WTC11 (cell line): ENCODE measurements at regions not wholly inside any gene's neighbourhood (a gene's known extent, or its start where the extent isn't known, plus 50 kb on each side); places are given as distances from the start of the nearest gene placed in this dataset.

Experiments
- EMX1 ChIP-seq: fragments of 250-450 bp; sonication (Bioruptor Pico); IDR thresholded peaks from 2 replicates; pipeline ENCODE4 v1.8.0; 2021; ENCODE audit warnings: mild to moderate bottlenecking
- ESRRA ChIP-seq: sonication (generic); formaldehyde crosslinking; IDR thresholded peaks from 2 replicates; pipeline ENCODE4 v1.8.1; 2022; ENCODE audit warnings: mild to moderate bottlenecking, missing genetic modification reagents, borderline replicate concordance
- PRRX2 ChIP-seq: fragments of 250-450 bp; sonication (Bioruptor Pico); IDR thresholded peaks from 2 replicates; pipeline ENCODE4 v1.8.0; 2021; ENCODE audit warnings: mild to moderate bottlenecking
- SMAD3 ChIP-seq: sonication (generic); formaldehyde crosslinking; IDR thresholded peaks from 2 replicates; pipeline ENCODE4 v1.8.0; 2022; ENCODE audit warnings: missing genetic modification reagents, mild to moderate bottlenecking, borderline replicate concordance

GRCh38 chr14:43522901-43523300, 984.2 kb downstream of the FSCB start:
- TF ChIP-seq ESRRA (no peak), SMAD3 (CRISPR knock-in tag) (no peak), EMX1 (no peak), PRRX2 (CRISPR knock-in tag) (no peak)
